WTC11 (cell line): ENCODE measurements at regions not wholly inside any gene's neighbourhood (a gene's known extent, or its start where the extent isn't known, plus 50 kb on each side); places are given as distances from the start of the nearest gene placed in this dataset.

ENCODE experiments used
- ATAC-seq: fragments of 200-7000 bp; cut with Tn5 transposase; 2 replicates; pipeline ENCODE4 v1.10.0; 2021; ENCODE audit warnings: mild to moderate bottlenecking, moderate library complexity
- CTCF ChIA-PET: fragments of 300-600 bp; sonication (Branson Sonifier 250); formaldehyde crosslinking; loops from one replicate; lab custom pipeline; 2021; ENCODE audit warnings: antibody characterized with exemption; lab: Charles Lee
- POLR2A ChIA-PET: fragments of 350-600 bp; sonication (Branson Sonifier 250); formaldehyde crosslinking; loops from one replicate; lab custom pipeline; 2021; ENCODE audit warnings: antibody characterized with exemption; lab: Charles Lee
- DNase-seq: peaks from one replicate; pipeline ENCODE4 v3.0.0; 2021; ENCODE audit warnings: low spot score
- H3K27ac Mint-ChIP-seq: 2 replicates; pipeline ENCODE4 v1.8.0; 2021; ENCODE audit warnings: mixed read lengths
- H3K27me3 Mint-ChIP-seq: 2 replicates; pipeline ENCODE4 v1.8.0; 2021; ENCODE audit warnings: low read depth, mild to moderate bottlenecking, moderate library complexity, mixed read lengths
- H3K36me3 Mint-ChIP-seq: 2 replicates; pipeline ENCODE4 v1.8.0; 2021; ENCODE audit warnings: mixed read lengths
- H3K4me1 Mint-ChIP-seq: 2 replicates; pipeline ENCODE4 v1.8.0; 2022; ENCODE audit warnings: mixed read lengths
- H3K4me3 Mint-ChIP-seq: 2 replicates; pipeline ENCODE4 v1.8.0; 2021; ENCODE audit warnings: mild to moderate bottlenecking, moderate library complexity, mixed read lengths
- H3K9me3 Mint-ChIP-seq: 2 replicates; pipeline ENCODE4 v1.8.0; 2021; ENCODE audit warnings: mixed read lengths
- AFF4 ChIP-seq: sonication (generic); formaldehyde crosslinking; IDR thresholded peaks from 2 replicates; pipeline ENCODE4 v1.8.1; 2023; ENCODE audit warnings: mild to moderate bottlenecking, missing genetic modification reagents, borderline replicate concordance
- AR ChIP-seq: fragments of 250-450 bp; sonication (Bioruptor Pico); IDR thresholded peaks from 2 replicates; pipeline ENCODE4 v1.9.0; 2021; ENCODE audit warnings: mild to moderate bottlenecking
- CBFB ChIP-seq: sonication (generic); formaldehyde crosslinking; IDR thresholded peaks from 2 replicates; pipeline ENCODE4 v1.8.1; 2022; ENCODE audit warnings: mild to moderate bottlenecking, low read depth, missing genetic modification reagents
- CDX4 ChIP-seq: fragments of 250-450 bp; sonication (Bioruptor Pico); IDR thresholded peaks from 2 replicates; pipeline ENCODE4 v1.9.0; 2021; ENCODE audit warnings: moderate library complexity, mild to moderate bottlenecking, inconsistent platforms, borderline replicate concordance
- CREB1 ChIP-seq: sonication (generic); formaldehyde crosslinking; IDR thresholded peaks from 2 replicates; pipeline ENCODE4 v1.8.0; 2023; ENCODE audit warnings: mild to moderate bottlenecking, missing genetic modification reagents
- E2F1 ChIP-seq: sonication (generic); formaldehyde crosslinking; IDR thresholded peaks from 2 replicates; pipeline ENCODE4 v1.8.0; 2022; ENCODE audit warnings: mild to moderate bottlenecking, missing genetic modification reagents
- IRF2 ChIP-seq: sonication (generic); formaldehyde crosslinking; IDR thresholded peaks from 2 replicates; pipeline ENCODE4 v1.8.0; 2022; ENCODE audit warnings: low read depth, missing genetic modification reagents, borderline replicate concordance
- JAZF1 ChIP-seq: fragments of 250-450 bp; sonication (Bioruptor Pico); IDR thresholded peaks from 2 replicates; pipeline ENCODE4 v1.9.0; 2021; ENCODE audit warnings: moderate library complexity, mild to moderate bottlenecking, inconsistent platforms
- KAT7 ChIP-seq: sonication (generic); formaldehyde crosslinking; IDR thresholded peaks from 2 replicates; pipeline ENCODE4 v1.8.1; 2023; ENCODE audit warnings: missing genetic modification reagents, mild to moderate bottlenecking, borderline replicate concordance
- MXD4 ChIP-seq: fragments of 250-450 bp; sonication (Bioruptor Pico); IDR thresholded peaks from 2 replicates; pipeline ENCODE4 v1.8.0; 2021; ENCODE audit warnings: mild to moderate bottlenecking, moderate library complexity, borderline replicate concordance
- OVOL2 ChIP-seq: fragments of 250-450 bp; sonication (Bioruptor Pico); IDR thresholded peaks from 2 replicates; pipeline ENCODE4 v1.9.0; 2021; ENCODE audit warnings: mild to moderate bottlenecking, borderline replicate concordance
- SMAD3 ChIP-seq: sonication (generic); formaldehyde crosslinking; IDR thresholded peaks from 2 replicates; pipeline ENCODE4 v1.8.0; 2022; ENCODE audit warnings: missing genetic modification reagents, mild to moderate bottlenecking, borderline replicate concordance
- ZNF121 ChIP-seq: sonication (generic); formaldehyde crosslinking; IDR thresholded peaks from 2 replicates; pipeline ENCODE4 v1.8.0; 2023; ENCODE audit warnings: missing genetic modification reagents
- ZNF423 ChIP-seq: fragments of 250-450 bp; sonication (Bioruptor Pico); IDR thresholded peaks from 2 replicates; pipeline ENCODE4 v2.1.2; 2022; ENCODE audit warnings: mild to moderate bottlenecking, moderate library complexity
- TF ChIP-seq, protein P1 (sequence below): fragments of 250-450 bp; sonication (Bioruptor Pico); IDR thresholded peaks from 2 replicates; pipeline ENCODE4 v1.9.0; 2021; ENCODE audit warnings: mild to moderate bottlenecking
- TF ChIP-seq, protein P2 (sequence below): sonication (generic); formaldehyde crosslinking; IDR thresholded peaks from 2 replicates; pipeline ENCODE4 v1.8.0; 2023; ENCODE audit warnings: missing genetic modification reagents, mild to moderate bottlenecking, borderline replicate concordance
- TF ChIP-seq, protein P3 (sequence below): sonication (generic); formaldehyde crosslinking; IDR thresholded peaks from 2 replicates; pipeline ENCODE4 v1.8.1; 2023; ENCODE audit warnings: mild to moderate bottlenecking, missing genetic modification reagents, moderate library complexity

DNA sequence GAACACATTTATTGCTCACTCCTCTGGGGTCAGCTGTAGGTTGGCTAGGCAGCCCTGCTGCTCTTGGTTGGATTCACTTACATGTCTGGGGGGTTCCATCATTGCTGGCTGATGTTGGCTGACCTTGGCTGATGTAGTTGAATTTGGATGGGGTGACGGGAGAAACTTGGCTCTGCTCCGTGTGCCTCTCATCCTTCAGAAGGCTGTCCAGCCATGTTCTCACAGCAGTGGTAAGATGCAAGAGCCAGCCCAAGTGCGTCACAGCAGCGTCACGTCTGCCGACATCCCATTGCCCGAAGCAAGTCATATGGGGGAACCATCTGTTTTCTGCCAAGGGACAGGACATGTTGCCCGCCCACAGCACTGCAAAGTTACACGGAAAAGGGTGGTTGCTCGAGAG is 613.5 kb downstream of the MATN1 start (continued):
- TF ChIP-seq, protein P1, sequence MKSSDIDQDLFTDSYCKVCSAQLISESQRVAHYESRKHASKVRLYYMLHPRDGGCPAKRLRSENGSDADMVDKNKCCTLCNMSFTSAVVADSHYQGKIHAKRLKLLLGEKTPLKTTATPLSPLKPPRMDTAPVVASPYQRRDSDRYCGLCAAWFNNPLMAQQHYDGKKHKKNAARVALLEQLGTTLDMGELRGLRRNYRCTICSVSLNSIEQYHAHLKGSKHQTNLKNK: no peak
- TF ChIP-seq OVOL2 (CRISPR knock-in tag) (no peak), AR (CRISPR knock-in tag) (no peak), MXD4 (CRISPR knock-in tag) (no peak), CREB1 (CRISPR knock-in tag) (no peak), ZNF423 (CRISPR knock-in tag) (no peak)

DNA sequence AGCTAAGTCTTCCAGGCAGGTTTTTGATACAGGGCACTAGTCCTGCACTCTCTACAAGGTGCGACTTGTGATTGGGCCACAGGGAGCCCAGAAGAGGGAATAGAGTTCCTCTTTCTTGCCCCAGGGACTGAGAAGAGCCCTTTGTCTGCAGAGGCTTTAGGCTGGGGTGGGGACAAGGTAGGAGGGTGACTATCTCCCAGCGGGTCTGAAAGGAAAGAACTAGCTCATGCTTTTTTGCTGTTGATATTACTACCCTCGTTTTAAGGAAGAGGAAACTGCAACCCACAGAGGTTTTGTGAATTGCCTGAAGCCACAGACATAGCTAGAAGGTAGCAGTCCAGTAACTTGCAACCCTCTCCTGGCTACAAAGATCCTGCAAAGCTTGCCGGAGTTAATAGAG is 615.2 kb downstream of the MATN1 start:
- POLR2A ChIA-PET: no interaction called here
- H3K36me3 Mint-ChIP-seq: no peaks in the 10 kb centered on the region
- H3K9me3 Mint-ChIP-seq: no peaks in the 10 kb centered on the region
- DNase-seq: no peak
- H3K4me3 Mint-ChIP-seq: no peak overlapping the region
- CTCF ChIA-PET: interaction anchor here (0.7 to 1.2 kb wide), 4 partner anchors 259 to 405 kb away, joined by 3 to 4 read pairs (median 3); no protein-coding TSS in a partner anchor
- no peak for ATAC-seq
- H3K27ac Mint-ChIP-seq: no peak overlapping the region
- 0 out of 2 replicates have a peak, but pooled peaks cover 3% of the 10 kb centered on the region for H3K4me1 Mint-ChIP-seq
- no peaks in the 10 kb centered on the region; the same call in 1 of the 2 replicates for H3K27me3 Mint-ChIP-seq
- TF ChIP-seq ZNF121 (CRISPR knock-in tag): no peak
- TF ChIP-seq, protein P2, sequence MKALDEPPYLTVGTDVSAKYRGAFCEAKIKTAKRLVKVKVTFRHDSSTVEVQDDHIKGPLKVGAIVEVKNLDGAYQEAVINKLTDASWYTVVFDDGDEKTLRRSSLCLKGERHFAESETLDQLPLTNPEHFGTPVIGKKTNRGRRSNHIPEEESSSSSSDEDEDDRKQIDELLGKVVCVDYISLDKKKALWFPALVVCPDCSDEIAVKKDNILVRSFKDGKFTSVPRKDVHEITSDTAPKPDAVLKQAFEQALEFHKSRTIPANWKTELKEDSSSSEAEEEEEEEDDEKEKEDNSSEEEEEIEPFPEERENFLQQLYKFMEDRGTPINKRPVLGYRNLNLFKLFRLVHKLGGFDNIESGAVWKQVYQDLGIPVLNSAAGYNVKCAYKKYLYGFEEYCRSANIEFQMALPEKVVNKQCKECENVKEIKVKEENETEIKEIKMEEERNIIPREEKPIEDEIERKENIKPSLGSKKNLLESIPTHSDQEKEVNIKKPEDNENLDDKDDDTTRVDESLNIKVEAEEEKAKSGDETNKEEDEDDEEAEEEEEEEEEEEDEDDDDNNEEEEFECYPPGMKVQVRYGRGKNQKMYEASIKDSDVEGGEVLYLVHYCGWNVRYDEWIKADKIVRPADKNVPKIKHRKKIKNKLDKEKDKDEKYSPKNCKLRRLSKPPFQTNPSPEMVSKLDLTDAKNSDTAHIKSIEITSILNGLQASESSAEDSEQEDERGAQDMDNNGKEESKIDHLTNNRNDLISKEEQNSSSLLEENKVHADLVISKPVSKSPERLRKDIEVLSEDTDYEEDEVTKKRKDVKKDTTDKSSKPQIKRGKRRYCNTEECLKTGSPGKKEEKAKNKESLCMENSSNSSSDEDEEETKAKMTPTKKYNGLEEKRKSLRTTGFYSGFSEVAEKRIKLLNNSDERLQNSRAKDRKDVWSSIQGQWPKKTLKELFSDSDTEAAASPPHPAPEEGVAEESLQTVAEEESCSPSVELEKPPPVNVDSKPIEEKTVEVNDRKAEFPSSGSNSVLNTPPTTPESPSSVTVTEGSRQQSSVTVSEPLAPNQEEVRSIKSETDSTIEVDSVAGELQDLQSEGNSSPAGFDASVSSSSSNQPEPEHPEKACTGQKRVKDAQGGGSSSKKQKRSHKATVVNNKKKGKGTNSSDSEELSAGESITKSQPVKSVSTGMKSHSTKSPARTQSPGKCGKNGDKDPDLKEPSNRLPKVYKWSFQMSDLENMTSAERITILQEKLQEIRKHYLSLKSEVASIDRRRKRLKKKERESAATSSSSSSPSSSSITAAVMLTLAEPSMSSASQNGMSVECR (CRISPR knock-in tag): no peak
- TF ChIP-seq IRF2 (CRISPR knock-in tag): no peak
- no peak for TF ChIP-seq SMAD3 (CRISPR knock-in tag)
- TF ChIP-seq, protein P3, sequence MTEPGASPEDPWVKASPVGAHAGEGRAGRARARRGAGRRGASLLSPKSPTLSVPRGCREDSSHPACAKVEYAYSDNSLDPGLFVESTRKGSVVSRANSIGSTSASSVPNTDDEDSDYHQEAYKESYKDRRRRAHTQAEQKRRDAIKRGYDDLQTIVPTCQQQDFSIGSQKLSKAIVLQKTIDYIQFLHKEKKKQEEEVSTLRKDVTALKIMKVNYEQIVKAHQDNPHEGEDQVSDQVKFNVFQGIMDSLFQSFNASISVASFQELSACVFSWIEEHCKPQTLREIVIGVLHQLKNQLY (CRISPR knock-in tag): no peak
- no peak for TF ChIP-seq AR (CRISPR knock-in tag)
- no peak for TF ChIP-seq E2F1 (CRISPR knock-in tag)
- TF ChIP-seq CBFB (CRISPR knock-in tag): no peak
- no peak for TF ChIP-seq CDX4 (CRISPR knock-in tag)
- TF ChIP-seq KAT7 (CRISPR knock-in tag): no peak
- TF ChIP-seq AFF4: no peak
- no peak for TF ChIP-seq JAZF1
